SIG-M5 treated with dmso at 0.1 percent for 504 hours (cell line): ENCODE measurements at regions not wholly inside any gene's neighbourhood (a gene's known extent, or its start where the extent isn't known, plus 50 kb on each side); places are given as distances from the start of the nearest gene placed in this dataset.
A peak's percentile ranks its signal among the peaks of the same experiment; 100 is the strongest.

Experiments
- DNase-seq: peaks from one replicate; lab custom pipeline; 2025; ENCODE audit not compliant: unreplicated experiment; lab: John Stamatoyannopoulos, UW

DNA sequence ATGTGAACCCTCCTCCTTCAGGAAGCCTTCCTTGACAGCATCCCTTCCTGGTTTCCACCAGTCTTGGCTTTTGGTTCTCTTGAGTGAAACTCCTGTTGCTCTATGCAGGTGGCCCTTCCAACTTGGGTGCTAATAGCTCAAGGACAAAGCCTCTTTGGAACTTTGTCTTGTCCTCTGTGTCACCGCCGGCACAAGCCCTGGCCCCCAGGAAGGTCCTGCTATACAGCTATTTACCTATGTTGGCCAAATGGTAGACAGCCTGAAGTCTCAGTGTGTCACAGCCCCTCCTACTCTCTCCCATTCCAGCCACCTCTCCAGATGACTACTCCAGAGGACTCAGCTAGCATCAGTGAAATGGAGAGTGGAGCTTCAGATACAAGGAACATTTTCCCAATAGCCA lies 94.7 kb upstream of the ZNF618 start:
- no peak for DNase-seq

DNA sequence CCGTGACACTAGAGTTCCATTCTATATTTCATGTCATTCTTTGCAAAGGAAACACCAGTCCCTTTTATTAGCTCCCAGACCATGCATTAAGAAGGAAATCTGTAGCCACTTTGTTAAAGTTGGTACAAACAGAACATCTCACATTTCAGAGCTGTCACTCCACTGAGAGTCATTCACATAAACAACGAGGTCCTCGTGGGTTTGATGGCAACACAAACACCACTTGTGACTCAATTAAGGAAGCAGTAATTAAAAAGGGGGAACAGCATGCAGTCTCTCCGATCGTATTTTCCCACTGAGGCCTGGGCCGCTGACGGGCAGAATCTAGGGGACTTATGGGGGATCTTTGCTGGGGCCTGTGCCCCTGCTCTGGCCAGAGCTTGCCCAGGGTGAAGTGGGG lies 94.2 kb upstream of the ZNF618 start:
- peak; percentile 12 for DNase-seq

DNA sequence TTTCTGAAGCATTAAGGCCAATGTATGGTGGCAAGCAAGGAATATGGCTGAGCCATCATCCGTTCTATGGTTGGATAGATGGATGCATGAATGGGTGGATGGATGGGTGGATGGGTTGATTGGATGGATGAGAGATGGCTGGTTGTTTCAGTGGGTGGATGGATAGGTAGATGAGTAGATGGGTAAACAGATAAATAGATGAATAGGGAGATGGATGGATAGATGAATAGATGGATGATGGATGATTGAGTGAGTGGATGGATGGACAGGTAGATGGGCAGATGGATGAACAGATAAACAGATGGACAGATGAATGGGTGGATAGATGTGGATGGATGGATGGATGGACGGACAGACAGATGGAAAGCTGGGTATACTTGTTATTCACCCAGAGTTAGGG lies 92.6 kb upstream of the ZNF618 start:
- no peak for DNase-seq

DNA sequence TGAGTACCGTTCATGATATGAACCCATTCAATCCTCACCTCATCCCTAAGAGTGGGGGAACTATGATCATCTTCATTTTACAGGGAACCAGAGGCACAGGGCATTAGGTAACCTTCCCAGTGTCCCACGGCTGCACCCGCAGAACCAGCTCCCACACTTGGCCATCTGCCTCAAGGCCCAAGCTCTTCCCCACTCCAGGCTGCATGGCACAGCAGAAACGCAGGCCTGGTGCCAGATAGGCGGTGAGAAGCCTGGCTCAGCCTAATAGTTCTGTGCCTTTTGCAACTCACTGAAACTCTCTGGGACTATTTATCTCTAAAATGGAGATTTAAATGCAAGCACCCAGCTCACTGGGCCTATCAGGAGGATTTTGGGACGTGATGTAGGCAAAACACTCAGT lies 90.8 kb upstream of the ZNF618 start:
- no peak for DNase-seq

DNA sequence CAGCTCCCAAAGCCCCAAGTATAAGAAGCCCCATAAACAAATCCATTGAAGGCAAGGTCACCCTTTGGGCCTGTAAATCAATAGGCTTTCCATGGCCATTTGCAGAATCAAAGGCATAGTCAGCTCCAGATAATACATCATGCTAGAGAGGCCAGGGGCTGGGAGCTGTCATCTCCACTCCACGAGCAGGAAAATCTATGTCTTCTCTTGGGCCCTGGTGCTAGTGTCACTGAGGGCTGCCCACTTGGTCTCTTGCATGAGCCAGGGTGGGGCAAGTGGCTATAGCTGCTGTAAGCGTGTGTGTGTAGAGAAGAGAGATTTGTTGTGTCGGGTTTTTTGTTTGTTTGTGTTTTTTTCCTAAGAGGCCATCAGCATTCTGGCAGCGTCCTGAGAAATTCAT lies 90.0 kb upstream of the ZNF618 start:
- DNase-seq: no peak

DNA sequence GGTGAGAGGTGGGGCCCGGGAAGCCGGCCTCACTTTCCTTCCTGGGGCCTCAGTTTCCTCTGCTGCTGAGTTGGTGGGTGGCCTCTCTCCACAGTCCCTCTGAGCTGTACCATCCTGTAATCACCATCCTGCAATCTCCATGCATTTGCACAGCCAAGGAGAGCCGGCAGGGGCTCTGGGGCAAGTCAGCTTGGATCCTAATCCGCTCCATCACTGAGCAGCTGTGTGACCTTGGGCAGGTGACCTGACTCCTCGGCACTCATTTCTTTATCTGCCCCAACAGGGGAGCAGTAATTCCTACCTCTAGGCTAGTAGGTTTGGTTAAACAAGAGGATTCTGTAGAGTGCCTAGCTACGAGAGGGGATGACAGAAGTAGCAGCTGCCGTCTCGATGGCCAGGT lies 88.2 kb upstream of the ZNF618 start:
- DNase-seq: no peak

DNA sequence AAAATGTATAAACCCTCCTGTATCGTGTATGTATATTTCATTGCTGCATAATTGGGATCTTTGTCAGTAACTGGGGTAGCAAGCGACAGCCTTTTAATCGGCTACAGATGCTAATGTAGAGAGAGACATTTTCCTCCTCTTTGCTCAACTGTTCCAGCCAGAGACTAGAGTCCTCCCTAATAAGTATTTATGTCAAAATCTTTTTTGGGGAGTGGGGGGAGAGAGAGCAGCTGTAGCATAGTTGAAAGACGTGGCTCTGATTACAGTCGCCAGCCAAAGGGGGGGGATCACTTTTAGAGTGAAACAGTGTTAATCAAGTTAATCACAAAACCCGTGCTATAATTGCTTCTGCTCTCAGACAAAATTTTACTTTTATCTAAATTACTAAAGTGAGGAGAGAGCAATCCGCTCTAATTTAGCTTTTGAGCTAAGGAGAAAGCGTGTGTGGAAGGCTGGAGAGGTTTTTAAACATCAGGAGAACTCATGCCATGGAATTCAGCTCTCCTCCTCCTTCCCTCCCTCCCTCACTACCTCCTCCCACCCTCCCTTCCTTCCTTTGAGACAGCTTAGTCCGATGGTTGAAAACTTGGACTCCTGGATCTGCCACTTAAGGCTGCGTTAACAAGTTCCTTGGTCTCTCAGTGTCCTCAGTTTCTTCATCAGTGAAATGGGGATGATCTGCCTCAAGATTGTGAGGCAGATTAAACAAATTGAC lies 87.3 kb upstream of the ZNF618 start:
- no peak for DNase-seq

DNA sequence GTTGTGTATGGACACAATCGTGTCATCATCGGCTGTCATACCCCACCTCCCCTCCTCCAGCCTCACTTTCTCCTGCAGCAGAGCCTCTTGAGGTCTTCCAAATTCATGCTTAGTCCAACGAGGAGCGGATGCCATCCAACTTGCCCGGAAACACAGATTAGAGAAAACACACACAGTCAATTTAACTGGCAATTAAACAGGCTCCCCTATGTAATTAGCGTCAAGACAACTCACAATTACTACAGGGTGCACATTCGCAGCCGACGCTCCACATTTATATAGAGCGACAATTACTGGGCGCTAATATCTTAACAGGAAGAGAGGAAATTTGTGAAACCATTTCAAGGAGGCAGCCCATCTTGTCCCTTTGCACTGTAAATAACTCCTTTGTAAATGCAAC lies 86.0 kb upstream of the ZNF618 start:
- DNase-seq: no peak

DNA sequence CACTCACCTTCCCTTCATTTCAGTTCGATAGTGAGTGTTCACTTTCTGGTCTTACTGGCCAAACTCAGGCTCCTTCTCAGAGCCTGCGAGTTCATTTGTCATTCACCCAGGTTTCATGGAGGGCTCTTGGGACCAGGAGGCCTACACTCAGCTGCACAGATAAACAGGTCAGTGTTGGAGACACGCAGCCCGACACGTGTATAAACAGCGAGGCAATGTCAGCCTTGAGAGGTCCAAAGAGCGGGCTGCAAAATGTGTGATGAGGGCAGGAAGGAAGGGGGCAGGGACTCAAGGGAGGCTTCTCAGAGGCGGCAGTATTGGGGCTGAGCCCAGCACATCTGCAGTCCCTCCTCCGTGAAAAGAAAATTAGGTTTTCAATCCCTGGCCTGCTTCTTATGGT lies 82.6 kb upstream of the ZNF618 start:
- DNase-seq: no peak

DNA sequence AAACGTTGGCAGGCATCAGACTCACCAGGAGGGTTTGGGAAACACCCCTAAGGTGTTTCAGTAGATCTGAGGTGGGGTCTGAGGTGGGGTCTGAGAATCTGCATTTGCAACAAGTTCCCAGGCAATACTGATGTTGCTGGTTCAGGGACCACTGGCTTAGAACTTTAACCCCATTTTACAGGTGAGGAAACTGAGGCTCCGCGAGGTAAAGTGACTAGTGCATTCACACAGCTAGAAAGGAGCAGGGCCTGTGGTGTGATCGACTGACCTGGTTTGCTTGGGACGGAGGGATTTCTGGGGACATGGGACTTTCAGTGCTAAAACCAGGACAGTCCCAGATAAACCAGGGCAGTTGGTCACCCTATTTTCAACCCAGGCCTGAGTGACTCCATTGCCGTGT lies 81.4 kb upstream of the ZNF618 start:
- DNase-seq: no peak

DNA sequence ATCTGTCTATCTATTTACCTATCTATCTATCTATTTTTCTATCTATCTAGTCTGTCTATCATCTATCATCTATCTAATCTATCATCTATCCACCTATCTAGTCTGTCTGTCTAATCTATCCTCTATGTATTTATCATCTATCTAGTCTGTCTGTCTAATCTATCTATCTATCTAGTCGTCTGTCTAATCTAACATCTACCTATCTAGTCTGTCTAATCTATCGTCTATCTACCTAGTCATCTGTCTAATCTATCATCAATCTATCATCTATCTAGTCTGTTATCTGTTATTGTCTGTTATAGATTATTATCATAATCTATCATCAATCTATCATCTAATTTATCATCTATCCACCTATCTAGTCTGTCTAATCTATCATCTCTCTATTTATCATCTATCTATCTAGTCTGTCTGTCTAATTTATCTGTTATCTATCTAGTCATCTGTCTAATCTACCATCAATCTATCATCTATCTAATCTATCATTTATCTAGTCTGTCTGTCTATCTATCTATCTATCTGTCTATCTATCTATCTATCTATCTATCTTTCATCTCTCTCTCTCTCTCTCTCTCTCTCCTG lies 80.2 kb upstream of the ZNF618 start:
- DNase-seq: no peak

DNA sequence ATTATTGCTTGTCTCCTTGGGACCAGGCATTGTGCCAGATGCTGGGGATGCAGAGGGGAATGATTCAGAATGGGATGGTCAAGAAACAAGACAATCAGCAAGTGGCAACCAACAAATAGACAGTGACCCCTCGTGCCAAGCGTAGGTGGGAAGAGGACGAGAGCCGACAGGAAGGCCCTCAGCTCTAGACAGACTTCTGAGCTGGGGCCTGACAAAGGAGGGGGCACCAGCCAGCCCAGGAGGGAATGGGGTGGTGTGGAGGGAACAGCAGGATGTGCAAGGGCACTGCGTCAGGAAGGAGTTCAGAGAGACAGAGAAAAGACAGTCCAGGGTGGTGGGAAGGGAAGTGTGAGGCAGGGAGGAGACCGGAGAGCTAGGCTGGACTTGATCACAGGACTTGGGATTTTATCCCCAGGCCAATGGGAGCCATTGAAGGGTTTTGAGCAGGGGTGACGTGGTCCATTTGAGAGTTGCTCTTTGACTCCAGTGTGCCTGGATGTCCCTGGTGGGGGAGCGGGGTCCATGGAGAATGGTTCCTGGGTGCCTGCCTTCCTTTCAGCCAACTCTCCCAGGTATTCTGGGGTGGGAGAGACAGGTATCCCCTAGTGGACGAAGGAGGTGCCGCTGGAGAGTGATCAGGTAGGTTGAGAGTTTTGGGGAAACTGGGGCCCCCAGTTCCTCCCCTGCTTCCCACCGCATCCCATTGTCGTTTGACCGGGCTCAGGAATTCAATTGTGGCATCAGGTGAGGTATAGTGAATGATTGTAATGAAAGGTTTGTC lies 79.3 kb upstream of the ZNF618 start:
- DNase-seq: no peak

DNA sequence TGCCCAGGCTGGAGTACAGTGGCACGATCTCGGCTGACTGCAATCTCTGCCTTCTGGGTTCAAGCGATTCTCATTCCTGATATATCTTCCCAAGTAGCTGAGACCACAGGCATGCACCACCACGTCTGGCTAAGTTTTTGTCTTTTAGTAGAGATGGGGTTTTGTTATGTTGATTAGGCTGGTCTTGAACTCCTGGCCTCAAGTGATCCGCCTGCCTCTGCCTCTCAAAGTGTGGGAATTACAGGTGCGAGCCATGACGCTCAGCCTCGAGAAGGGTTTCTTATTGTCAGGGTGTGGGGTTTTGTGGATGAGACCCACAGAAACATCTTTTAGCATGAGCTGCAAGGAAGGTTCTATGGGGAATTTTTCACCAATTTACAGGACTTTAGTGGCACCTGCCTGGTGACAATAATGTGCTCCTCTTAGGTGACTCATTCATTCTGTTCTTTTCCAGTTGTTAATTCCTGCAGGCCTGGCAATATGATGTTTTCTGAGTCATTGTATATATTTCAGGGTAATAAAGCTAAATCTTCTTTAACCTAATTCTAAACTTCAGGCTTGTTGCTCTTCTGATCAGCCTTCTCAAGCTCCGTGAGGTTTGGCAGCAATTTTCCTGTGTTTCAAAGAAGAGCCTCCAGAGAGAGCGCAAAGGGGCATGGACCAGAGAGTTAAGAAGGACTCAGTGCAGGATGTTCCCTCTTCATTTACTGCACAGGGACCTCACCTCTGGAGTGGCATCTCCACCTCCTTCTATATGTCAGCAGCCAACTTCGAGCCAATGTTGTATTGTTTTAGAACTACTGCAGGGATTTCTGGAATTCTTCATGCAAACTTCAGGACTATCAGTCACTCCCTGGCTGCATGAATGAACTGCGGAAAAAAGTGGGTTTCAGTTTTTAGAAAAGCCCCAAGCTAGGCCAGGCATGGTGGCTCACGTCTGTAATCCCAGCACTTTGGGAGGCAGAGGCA lies 77.8 kb upstream of the ZNF618 start:
- no peak for DNase-seq

DNA sequence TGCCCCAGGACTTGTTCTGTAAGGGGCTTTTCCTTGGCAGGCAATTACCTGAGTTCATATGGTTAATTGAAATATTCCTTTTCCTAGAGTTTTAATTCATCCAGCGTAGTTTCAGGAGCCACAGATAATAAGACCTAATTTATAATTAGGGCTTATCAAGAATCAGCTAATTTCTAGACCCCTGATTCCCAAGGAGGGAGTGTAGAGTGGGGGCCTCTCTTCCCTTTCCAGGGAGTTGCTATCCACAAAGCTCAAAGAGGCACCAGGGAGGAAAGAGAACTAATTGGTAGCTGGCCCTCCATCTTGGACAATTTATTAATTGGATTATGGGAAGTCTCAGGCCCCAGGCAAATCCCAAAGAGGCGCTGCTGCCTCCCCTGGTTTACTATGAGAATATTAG lies 75.8 kb upstream of the ZNF618 start:
- no peak for DNase-seq

DNA sequence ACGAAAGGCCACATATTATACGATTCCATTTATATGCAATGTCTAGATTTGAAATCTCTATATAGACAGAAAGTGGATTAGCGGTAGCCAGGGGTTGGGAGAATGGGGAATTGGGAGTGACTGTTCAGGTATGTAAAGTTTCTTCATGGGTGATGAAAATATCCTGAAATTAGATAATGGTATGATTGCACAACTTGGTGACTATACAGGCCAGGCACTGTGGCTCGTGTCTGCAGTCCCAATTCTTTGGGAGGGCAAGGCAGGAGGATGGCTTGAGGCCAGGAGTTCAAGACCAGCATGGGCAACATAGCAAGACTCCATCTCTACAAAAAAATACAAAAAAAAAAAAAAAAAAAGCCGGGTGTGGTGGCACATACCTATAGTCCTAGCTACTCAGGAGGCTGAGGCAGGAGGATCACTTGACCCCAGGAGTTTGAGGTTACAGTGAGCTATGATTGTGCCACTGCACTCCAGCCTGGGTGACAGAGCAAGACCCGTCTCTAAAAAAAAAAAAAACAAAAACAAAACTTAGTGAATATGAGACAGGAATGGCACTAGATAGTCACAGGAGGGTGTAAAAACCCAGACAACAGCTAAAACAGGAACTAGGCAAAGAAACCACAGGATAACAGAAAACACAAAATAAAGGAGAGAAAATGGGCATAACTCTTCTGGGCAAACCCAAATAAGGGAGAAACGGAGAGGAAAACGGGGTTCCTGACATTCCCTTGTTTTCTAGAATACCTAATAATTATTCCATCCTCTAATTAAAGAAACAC lies 72.1 kb upstream of the ZNF618 start:
- no peak for DNase-seq

DNA sequence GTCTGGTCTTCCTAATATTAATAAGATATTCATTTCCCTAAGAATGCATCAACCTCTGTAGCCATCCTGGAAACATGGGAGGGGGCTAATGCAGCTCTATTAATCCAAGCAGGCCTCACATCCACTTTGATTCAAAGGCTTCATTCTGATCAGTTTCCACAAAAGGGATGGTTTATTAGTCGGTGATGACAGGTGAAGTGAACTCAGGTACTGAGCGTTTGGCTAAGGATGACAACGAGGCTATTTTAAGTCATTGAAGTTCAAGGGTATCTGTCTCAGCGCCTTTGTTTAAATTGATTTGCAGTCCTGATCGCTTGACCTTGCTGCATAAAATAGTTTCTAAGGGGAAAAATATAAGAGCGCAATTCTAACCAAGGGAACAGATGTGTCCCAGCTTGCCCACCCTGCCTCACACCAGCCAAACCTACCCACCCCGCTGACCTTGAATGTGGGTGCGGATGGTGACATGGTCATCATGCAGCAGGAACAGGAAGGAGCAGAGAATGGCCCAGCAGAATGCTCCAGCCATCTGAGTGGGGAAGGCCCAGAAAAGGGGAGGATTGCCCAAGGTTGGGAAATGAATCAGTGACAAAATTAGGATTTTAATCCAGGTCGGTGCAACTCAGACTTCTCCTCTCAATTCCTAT lies 70.5 kb upstream of the ZNF618 start:
- no peak for DNase-seq

DNA sequence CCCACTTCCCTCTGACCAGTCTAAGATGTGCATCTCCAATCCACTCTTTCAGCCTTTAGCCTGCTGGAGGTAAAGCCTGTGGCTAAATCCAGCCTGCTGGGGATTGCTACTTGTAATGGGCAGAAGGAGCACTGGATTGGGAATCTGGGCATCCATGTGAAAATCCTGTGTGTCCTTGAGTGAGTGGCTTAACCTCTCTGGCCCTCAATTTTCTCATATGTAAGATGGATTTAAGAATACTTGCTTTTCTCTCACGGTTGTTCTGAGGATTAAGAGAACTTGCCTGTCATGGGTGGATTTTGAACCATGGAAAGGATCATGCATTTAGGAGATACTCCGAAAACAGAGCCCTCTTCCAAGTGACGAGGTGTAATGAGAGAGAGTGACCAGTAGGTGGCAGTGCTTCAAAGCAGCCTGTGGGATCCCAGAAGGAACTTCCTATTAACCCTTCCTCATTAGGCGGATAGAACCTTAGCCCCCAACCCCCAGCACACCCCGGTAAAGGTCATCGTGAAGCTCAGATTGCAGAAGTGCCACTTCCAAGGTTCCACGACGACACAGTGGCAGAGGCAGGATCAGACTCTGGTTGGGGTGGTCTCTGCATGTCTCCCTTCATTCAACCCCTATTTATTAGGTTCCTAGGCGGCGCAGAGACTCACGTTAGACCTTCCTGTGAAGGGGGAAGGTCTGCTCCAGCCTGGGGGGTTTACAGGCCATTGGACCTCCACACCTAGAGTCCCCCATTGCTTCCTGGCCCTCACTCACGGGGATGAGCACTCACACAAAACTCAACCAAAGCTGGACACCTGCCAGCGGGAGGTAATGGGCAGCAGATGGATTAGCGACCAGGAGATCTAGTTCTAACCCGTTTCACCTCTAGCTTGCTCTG lies 68.7 kb upstream of the ZNF618 start:
- DNase-seq: peak; percentile 66

DNA sequence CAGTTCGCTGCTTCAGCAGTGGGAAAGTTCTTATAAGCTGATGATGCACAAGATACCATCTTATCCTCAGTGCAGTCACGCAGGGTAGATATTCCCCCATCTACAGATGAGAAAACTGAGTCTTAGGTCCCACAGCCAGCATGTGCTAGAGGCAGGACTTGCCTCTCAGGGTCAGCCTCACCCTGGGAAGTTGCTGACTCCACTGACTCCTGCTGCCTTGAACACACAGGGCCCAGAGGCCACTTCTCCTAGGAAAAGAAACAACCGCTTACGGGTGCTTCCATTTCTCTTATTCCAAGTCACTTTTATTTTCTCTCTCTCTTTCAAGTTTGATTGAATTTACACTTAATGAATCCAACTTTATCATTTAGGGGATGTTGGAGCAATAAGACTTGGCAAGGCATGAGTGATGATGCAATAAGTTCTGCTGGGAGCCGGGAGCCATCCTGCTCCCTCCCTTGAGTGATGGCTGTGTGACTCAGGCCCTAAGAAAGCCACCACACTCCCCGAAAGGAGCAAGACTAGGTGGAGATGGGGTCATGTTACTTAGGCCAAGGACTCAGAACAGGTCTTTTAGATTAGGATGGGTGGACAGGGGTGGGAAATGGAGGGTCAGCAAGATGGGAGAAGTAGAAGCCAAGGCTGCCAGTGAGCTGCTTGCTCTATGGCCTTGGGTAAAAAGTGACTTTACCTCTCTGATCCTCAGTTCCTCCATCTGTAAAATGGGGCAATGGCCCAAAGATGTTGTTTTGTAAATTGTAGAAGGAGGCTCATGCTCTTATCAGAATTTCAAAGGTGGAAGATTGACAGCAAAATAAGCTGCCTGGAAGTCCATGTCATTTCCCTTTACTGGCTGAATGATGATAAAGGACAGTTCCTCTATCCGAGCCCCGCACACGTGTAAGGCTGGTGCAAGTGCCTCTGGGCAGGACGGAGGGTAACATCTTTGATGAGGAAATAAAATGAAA lies 67.4 kb upstream of the ZNF618 start:
- peak; percentile 10 for DNase-seq
